ENCODE measurements at regions not wholly inside any gene's neighbourhood (a gene's known extent, or its start where the extent isn't known, plus 50 kb on each side); places are given as distances from the start of the nearest gene placed in this dataset.

- TF ChIP-seq EZH2 (IDR thresholded peaks at IDR 0.05) = no peak
- no peak for TF ChIP-seq CTCF (IDR thresholded peaks at IDR 0.05)
- no peak for TF ChIP-seq EZH2phosphoT487 (IDR thresholded peaks at IDR 0.05)
Observed at GRCh38 chr5:63164339-63164738, 585.7 kb downstream of the LRRC70 start.
